Umbilical cord (tissue), 1 donor: ENCODE measurements at regions not wholly inside any gene's neighbourhood (a gene's known extent, or its start where the extent isn't known, plus 50 kb on each side); places are given as distances from the start of the nearest gene placed in this dataset.
"Not testable (repeated sequence)": the region's sequence is repeated elsewhere in the genome, so short reads cannot be mapped to it uniquely, and the experiment has no call there.

ENCODE experiments used
- DNase-seq: peaks from one replicate; pipeline ENCODE4 v3.0.0-alpha.2; 2015; ENCODE audit warnings: low spot score

DNA sequence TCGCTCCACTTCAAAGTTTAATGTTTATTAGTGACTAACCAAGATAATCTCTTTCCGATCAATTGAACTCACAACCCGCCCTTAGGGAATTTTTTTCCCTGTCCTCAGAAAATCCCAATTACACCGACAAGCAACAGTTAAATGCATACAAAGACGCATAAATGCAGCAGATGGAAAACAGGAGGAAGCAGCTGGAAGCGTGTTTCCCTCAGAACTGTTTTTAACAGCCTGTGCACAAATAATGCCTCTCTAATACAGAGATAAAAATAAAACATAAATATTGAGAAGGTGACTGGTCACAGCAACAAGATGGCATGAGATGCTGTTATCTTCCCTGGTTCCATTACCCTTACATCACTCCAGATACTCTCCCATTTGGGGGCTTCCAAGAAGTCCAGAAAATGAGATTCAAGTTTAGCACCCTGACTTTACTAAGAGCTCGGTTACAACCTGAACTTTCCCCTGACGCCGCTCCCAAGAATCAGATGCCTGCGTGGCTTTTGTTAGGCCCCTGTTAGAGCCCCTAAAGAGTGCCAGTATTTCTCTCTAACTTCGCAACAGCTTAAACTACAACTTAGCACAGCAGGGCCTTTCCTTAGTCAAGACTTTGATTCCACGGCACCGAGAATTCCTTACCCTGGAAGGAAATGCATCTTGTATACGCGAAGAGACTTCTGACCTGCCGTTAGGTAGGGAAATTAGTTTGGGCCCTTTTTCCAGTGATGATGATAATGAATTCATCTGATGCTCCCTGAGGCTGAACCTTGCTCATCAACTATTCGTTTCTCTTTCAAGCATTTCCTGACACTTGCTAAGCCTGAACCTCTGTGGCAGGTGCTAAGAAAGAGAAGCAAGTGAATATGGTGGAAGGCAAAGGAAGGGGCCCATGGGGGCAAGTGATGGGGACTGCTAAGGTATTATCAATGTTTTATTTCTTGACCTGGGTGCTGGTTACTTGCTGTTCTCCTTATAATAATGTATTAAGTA is 137.7 kb upstream of the SMYD2 start:
- DNase-seq, result peak; percentile 23

GRCh38 chr1:214144521-214144920 is 136.4 kb upstream of the SMYD2 start:
- not testable (repeated sequence) for DNase-seq

GRCh38 chr1:214146523-214146922 is 134.4 kb upstream of the SMYD2 start:
- no peak for DNase-seq

DNA sequence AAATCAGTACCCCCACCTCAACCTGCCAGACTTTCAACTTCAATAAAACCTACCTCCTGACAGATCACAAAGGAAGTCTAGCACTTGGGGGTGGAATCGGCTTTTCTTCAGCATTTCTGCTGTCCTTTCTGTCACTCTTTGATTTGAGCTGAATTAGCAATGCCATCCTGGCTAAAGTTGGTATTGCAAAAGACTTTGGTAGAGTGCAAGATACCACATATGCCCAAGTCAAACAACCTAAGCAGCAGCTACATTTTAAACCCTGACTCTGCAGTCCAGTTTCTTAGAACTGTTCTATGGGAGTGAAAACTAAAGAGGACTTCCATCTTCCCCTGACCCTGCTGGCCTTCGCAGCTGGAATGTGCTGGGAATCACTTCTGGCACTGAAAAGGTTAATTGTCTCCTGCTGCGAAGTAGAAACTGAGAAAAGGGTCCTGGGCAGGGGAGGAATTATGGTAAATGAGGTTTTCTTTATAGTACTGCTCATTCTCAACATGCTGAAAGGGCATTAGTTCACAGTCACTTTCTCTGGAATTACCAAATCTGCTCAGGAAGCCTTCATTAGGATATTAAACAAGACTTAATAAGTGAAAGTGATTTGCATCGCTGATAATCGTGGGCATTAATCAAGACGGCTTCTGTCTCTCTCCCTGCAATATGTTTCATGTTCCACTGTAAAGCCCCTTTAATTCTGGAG is 126.2 kb upstream of the SMYD2 start:
- peak; percentile 10 for DNase-seq

GRCh38 chr1:214155987-214156625 is 124.9 kb upstream of the SMYD2 start:
- peak; percentile 49 for DNase-seq

DNA sequence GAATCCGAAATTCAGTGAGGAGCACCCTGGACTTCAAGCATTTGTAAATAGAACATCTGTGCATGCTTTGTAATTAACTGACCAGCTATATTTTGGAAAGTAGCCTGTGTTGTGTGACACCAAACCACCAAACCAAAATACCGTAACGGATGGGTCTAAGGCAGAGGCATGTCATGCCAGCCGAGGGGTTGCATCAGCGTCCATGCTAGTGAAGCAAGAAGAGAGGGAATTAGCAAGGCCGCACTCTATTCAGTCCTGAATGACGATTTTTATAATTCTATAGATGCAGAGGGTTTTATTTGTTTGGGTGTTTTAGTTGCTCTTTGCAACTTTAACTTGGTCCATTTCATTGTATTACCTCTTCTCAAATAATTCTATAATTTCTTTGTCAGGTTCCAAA is 116.8 kb upstream of the SMYD2 start:
- no peak for DNase-seq

- peak; percentile 14 for DNase-seq
These were observed 115.0 kb upstream of the SMYD2 start for GRCh38 chr1:214165850-214166374.

DNA sequence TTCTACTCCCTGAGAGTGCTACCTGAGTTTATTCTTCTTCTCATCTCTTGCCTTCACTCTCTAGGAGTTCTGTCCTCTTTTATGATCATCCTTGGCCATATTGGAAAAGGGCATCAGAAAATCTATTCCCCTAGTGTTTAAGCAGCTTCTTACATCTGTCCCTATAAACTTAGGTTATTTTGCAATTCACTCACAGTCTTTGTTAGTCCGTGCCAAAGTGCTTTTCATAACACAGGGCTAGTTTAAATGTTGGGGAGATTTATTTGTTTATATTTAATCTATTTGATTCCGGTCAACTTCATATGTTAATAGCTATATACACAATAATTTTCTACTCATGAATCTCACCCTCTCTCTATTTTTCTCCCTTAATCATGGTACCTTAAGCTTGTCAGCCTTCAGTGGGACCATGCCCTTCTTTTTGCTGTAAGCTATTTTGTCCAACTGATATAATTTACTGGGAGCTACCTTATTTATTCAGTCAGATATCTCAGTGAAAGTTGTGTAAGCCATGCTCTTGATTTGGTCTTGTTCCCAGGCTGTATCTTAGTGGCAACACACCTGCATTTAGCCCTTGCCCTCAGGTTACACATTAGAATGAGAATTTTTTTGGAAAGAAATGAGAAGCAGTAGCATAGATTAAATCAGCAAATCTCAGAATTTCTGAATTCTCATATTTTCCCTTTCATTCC is 106.3 kb upstream of the SMYD2 start:
- no peak for DNase-seq

DNA sequence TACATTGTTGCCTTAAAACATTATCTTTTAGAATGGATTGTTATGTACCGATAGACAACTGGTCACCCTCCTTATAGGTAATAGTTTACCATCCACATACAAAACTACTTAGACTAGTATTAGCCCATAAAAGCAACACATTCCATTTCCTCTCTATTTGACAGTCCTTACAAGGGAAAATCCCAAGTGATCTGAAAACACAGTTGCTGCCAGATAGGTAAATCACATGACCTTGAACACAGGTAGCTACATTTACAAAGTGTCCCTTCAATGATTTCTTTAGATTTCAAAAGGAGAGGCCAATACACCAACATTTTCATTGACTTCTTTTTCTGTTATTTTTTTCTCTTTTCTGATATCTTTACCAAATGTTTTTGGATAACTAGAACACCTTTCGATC is 102.9 kb upstream of the SMYD2 start:
- no peak for DNase-seq

GRCh38 chr1:214184992-214185391 is 96.0 kb upstream of the SMYD2 start:
- DNase-seq, result no peak

DNA sequence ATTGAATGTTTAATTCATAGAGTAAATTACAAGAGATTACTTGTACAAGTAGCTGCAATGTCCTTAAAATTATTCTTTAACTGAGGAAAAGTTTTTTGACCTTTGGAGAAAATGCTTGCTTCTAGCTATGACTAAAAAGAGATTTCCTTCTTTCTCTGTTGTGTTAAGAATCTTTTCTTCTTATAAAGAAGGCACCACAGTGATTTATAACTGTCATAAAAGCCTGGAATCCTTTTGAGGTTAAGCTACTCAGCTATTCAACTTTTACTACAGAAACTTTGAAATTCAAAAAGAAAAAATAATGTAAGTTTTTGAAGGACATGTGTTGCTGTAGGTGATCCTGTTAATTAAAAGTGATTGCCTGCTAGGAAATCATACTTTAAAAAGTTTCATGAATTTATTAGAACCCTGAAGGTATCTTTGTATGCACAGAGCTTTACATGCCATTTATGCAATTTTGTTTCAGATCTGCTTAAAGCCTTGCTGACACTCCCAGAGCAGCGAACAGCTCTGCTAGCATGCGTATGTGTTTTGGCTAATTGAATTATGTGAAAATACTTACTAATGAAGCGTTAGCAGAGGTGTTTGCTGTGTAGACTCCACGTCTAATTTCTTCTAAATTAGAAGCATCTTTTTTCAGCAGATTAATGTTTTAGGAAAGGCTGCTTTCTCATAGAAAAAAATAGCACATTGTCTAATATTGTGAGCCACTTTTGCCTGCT is 94.7 kb upstream of the SMYD2 start:
- DNase-seq, result peak; percentile 61

DNA sequence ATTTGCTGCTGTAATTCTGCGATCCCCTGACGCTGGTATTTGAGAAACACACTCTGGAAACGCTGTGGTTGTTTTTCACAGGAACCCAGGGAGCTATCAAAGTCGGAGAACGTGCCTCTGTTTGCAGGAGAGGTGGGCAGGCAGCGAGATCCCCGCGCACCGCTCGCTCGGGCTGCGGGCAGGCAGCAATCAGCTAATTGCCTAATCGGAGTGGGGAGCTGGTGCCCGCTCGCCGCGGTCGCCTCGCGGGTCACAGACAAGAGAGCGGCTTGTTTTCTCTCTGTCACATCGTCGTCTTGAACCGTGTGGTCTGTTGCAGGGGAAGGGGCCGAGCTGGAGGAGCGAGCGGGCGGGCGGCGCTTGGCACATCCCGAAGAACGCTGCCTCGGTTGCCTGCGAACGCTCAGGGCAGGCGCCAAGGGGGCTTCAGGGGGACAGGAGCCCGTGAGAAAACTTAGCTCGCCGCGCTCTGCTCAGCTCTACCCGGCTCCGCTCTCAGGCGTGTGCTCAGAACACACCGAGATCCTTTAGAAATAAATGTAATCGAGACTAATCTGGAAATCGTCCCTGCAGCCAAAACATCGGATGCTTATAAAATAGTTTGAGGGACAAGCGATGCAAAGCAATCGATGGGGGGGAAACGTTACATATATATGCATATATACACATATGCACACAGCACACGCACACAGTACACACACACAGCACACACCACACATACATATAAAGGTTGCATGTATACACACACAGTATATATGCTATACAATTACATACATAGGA is 93.6 kb upstream of the SMYD2 start:
- peak; percentile 22 for DNase-seq

DNA sequence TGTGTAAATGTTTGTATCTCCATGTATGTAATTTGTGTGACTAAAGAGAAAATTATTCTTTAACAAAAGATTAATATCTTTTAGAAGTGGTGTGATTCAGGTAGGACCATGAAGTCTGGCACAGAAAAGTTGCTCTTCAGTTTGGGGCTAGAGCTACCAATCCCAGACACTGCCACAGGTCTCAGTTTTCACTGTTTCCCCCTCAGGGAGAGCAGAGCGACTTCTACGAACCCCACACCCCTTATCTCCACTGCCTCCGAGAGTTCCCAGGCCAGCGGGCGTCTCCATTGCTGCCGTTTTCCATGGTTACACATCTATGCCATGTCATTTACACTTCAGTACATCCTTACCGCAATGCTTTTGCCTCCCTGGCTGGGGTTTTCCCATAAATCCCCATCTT is 93.0 kb upstream of the SMYD2 start:
- DNase-seq, result no peak

DNA sequence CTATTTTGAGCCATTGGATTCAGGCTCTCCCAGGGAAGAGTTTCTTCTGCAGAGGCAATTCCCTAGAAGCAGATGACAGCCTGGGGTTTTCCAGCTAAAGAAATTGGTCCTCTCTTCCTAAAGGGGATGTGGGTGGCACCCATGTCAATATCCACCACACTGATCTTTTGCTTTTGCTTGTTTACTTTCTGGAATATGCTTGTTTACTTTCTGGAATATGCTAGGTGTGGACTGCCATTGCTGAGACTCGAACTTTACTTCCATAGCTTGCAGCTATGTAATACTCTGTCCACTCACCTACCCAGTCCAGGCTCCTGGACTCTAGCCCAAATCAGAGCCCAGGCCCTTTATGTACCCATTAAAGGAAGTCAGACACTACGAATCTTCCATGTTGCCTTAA is 92.1 kb upstream of the SMYD2 start:
- DNase-seq, result no peak

DNA sequence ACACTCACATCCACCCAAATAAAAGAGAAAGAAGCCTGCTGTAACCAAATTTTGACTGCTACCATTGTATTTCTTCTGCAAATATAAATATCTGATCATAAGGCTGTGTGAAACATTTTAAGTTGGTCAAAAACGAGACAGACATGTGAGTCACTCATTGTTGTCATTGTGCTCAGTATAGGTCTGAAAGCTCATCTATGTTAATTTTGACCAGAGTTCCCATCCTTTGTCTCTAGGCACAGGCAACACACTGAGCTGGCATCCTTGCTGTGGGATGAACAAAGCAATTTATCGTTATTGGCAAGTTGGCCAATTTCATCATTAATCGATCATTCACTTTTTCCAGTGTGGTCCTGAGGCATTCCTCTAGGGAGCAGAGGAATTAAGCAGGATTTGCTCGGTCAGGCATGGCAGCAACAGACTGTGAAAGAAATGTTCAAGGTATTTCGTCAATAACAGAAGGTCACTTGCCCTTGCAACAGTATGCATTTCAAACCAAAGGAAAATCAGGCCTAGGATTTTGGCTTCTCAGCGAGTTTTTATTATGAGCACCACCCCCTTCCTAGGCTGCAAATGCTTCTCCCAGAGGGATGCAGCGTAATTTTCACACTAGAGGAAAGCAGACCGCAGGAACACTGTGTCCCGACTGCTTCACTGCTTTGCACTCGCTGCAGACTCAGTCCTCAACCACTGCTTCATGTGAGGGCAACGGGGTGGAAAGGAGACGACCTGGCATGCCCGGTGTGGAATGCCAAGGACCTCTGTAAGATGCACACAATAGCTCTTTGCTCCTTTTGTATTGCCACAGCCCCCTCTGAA is 87.9 kb upstream of the SMYD2 start:
- DNase-seq, result peak; percentile 66

GRCh38 chr1:214193691-214194090 is 87.3 kb upstream of the SMYD2 start:
- DNase-seq, result peak; percentile 88

DNA sequence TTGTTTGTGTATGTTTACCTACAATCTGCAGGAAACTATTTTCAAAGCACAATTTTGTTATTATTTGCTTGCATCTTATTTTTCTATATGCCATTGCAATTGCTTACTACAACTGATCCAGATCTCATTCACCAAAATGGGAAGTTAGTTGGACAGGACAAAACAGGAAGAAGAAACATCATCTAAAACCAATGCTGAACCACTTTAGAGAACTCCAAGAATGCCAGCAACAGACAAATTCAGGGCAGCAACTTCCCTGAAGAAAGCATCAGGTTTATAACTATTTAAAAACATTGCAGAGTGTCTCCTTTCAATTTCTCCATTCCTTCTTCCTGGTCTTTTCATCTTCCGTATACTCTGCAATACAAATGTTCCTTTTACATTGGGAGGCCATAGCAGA is 82.4 kb upstream of the SMYD2 start:
- DNase-seq, result no peak

DNA sequence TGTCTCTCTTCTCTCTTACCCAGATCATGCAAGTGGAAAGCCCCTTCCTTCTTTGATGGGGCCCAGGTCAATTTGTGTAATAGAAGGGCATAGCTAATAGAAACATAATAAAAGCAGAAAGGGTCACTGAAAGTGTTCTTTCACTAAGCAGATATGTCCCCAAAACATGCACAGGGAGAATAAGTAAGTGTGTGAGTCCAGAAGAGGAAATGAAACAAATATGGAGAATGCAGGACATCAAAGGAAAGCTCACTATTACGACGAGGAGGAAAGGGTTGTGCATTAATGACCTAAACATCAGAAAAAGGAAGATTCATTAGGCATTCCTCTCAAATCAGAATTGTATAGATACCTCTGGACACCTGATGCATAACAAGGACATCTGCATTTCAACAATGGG is 81.4 kb upstream of the SMYD2 start:
- DNase-seq, result no peak

DNA sequence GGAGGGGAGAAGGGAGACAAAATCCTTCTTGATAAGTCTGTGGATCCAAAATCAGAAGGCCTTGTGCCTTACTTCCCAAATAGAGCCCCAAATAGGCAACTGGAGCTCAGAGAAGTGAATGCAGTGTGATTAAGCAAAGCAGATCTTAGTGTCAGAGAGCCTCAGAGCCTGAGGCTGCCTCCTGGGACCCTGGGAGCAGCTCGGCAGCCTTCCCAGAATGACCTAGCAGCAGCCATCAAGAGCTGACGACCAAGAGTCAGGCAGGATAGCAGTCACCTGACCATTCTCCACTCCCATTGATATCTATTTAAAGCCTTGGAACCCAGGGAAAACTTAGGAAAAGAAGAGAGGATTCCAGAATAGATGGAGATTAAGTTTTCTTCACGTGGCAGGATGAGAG is 78.0 kb upstream of the SMYD2 start:
- DNase-seq, result no peak
